HEK293 (cell line): ENCODE measurements at regions not wholly inside any gene's neighbourhood (a gene's known extent, or its start where the extent isn't known, plus 50 kb on each side); places are given as distances from the start of the nearest gene placed in this dataset.

Experiments used
- CTCF ChIA-PET: fragments of 350-600 bp; formaldehyde crosslinking; extraction: SDS; loops from one replicate; lab custom pipeline; 2021; ENCODE audit warnings: antibody characterized with exemption; lab: Yijun Ruan, JAX
- POLR2A ChIA-PET: fragments of 300-600 bp; formaldehyde crosslinking; extraction: SDS; loops from one replicate; lab custom pipeline; 2020; ENCODE audit warnings: antibody characterized with exemption, inconsistent platforms; lab: Yijun Ruan, JAX
- H3K27ac ChIP-seq: fragments of 200-500 bp; sonication (Bioruptor generic); 2 replicates; pipeline ENCODE4 v1.5.1; 2014; ENCODE audit warnings: low read depth, low read length, control low read depth, inconsistent platforms; ENCODE audit errors: extremely low read depth
- H3K36me3 ChIP-seq, 2 experiments: fragments of 200-500 bp in 1 of 2; sonication (Bioruptor generic) in 1 of 2; 1 replicate in 1 of 2; 2 replicates in 1 of 2; pipeline ENCODE4 v1.5.1; 2014 to 2017; ENCODE audit warnings: inconsistent platforms in 2 of 2, low read length in 2 of 2; ENCODE audit not compliant: control insufficient read depth in 2 of 2, insufficient read depth in 1 of 2
- H3K4me1 ChIP-seq: fragments of 200-500 bp; sonication (Bioruptor generic); 2 replicates; pipeline ENCODE4 v1.5.1; 2014; ENCODE audit warnings: mild to moderate bottlenecking, low read length, inconsistent platforms; ENCODE audit not compliant: control insufficient read depth, insufficient read depth
- H3K4me3 ChIP-seq: 2 replicates; pipeline ENCODE4 v1.5.1; 2011; ENCODE audit warnings: low read depth, mild to moderate bottlenecking, control low read depth, low read length, moderate library complexity
- H3K9me3 ChIP-seq: fragments of 200-500 bp; sonication (Bioruptor generic); 2 replicates; pipeline ENCODE4 v1.5.1; 2014; ENCODE audit warnings: low read depth, low read length, inconsistent platforms; ENCODE audit not compliant: control insufficient read depth, insufficient read depth
- OSR2 ChIP-seq: fragments of 450-650 bp; formaldehyde crosslinking; IDR thresholded peaks from 2 replicates; pipeline ENCODE4 v1.5.1; 2016; ENCODE audit warnings: missing biosample characterization, missing genetic modification characterization
- SCRT1 ChIP-seq: fragments of 450-650 bp; formaldehyde crosslinking; IDR thresholded peaks from 2 replicates; pipeline ENCODE4 v1.5.1; 2016; ENCODE audit warnings: missing biosample characterization, missing genetic modification characterization, borderline replicate concordance
- ZFP37 ChIP-seq: fragments of 450-650 bp; formaldehyde crosslinking; IDR thresholded peaks from 2 replicates; pipeline ENCODE4 v1.5.1; 2016; ENCODE audit warnings: missing biosample characterization, missing genetic modification characterization
- ZIC2 ChIP-seq: fragments of 450-650 bp; formaldehyde crosslinking; IDR thresholded peaks from 2 replicates; pipeline ENCODE4 v1.5.1; 2016; ENCODE audit warnings: missing biosample characterization, missing genetic modification characterization
- ZNF146 ChIP-seq: fragments of 450-650 bp; formaldehyde crosslinking; IDR thresholded peaks from 2 replicates; pipeline ENCODE4 v1.5.1; 2016; ENCODE audit warnings: missing biosample characterization, missing genetic modification characterization
- ZNF266 ChIP-seq: fragments of 450-650 bp; formaldehyde crosslinking; IDR thresholded peaks from 2 replicates; pipeline ENCODE4 v1.5.1; 2016; ENCODE audit warnings: missing biosample characterization, missing genetic modification characterization, low read depth
- ZNF37A ChIP-seq: fragments of 450-650 bp; IDR thresholded peaks from 2 replicates; pipeline ENCODE4 v1.5.1; 2018; ENCODE audit warnings: missing biosample characterization, missing genetic modification characterization
- ZNF521 ChIP-seq: fragments of 450-650 bp; formaldehyde crosslinking; IDR thresholded peaks from 2 replicates; pipeline ENCODE4 v1.5.1; 2017; ENCODE audit warnings: missing biosample characterization, mild to moderate bottlenecking, missing genetic modification characterization
- ZNF600 ChIP-seq: fragments of 450-650 bp; formaldehyde crosslinking; IDR thresholded peaks from 2 replicates; pipeline ENCODE4 v1.5.1; 2016; ENCODE audit warnings: missing biosample characterization, missing genetic modification characterization
- ZNF660 ChIP-seq: fragments of 450-650 bp; IDR thresholded peaks from 2 replicates; pipeline ENCODE4 v1.5.1; 2018; ENCODE audit warnings: missing biosample characterization, mild to moderate bottlenecking, missing genetic modification characterization
- ZNF670 ChIP-seq: fragments of 450-650 bp; formaldehyde crosslinking; IDR thresholded peaks from 2 replicates; pipeline ENCODE4 v1.5.1; 2016; ENCODE audit warnings: missing biosample characterization, missing genetic modification characterization, low read depth
- ZNF76 ChIP-seq: fragments of 450-650 bp; formaldehyde crosslinking; IDR thresholded peaks from 2 replicates; pipeline ENCODE4; 2016; ENCODE audit warnings: low read depth, missing biosample characterization, missing genetic modification characterization, borderline replicate concordance
- ZNF785 ChIP-seq: fragments of 450-650 bp; formaldehyde crosslinking; IDR thresholded peaks from 2 replicates; pipeline ENCODE4 v1.5.1; 2016; ENCODE audit warnings: missing biosample characterization, missing genetic modification characterization
- TF ChIP-seq, protein P1 (sequence below): fragments of 450-650 bp; formaldehyde crosslinking; conservative IDR thresholded peaks from 2 replicates; pipeline ENCODE4 v1.5.1; 2016; ENCODE audit warnings: low read depth, missing biosample characterization, missing genetic modification characterization
- TF ChIP-seq, protein P2 (sequence below): fragments of 450-650 bp; formaldehyde crosslinking; optimal IDR thresholded peaks from 2 replicates; pipeline ENCODE3; 2016; ENCODE audit warnings: missing biosample characterization, mild to moderate bottlenecking, missing genetic modification characterization
- TF ChIP-seq, protein P3 (sequence below): fragments of 450-650 bp; formaldehyde crosslinking; IDR thresholded peaks from 2 replicates; pipeline ENCODE4 v1.5.1; 2017; ENCODE audit warnings: missing biosample characterization, missing genetic modification characterization
- TF ChIP-seq, protein P4 (sequence below): fragments of 450-650 bp; formaldehyde crosslinking; IDR thresholded peaks from 2 replicates; pipeline ENCODE4 v1.5.1; 2017; ENCODE audit warnings: missing biosample characterization, missing genetic modification characterization
- TF ChIP-seq, protein P5 (sequence below): fragments of 450-650 bp; formaldehyde crosslinking; IDR thresholded peaks from 2 replicates; pipeline ENCODE4 v1.5.1; 2017; ENCODE audit warnings: missing biosample characterization, mild to moderate bottlenecking, missing genetic modification characterization, moderate library complexity
- TF ChIP-seq, protein P6 (sequence below): fragments of 450-650 bp; formaldehyde crosslinking; IDR thresholded peaks from 2 replicates; pipeline ENCODE4 v1.5.1; 2016; ENCODE audit warnings: missing biosample characterization, missing genetic modification characterization
- TF ChIP-seq, protein P7 (sequence below): fragments of 450-650 bp; formaldehyde crosslinking; IDR thresholded peaks from 2 replicates; pipeline ENCODE4 v1.5.1; 2016; ENCODE audit warnings: missing biosample characterization, missing genetic modification characterization

DNA sequence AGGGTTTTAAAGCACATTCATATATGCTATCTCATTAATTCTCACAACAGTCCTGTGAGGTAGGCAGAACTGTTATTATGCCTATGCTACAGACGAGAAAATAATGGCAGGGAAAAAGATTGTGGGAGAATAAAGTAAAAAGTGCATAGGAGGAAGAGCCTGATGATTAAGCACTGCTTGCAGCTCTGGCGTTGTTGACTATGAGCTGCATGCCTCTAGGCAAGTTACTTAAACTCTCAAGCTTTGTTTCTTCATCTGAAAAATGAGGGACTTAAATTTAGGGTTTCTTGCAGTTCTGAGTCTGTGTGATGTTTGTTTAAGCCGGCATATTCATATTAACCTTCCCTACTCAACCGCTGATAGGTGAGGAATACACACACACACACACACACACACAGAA is 51.6 kb upstream of the RAPH1 start:
- Histone ChIP-seq H3K9me3 (no peaks in the 10 kb centered on the region), H3K36me3 (no peaks in the 10 kb centered on the region), H3K4me3 (no peak overlapping the region), H3K27ac (no peak overlapping the region), H3K4me1 (0 out of 2 replicates have a peak, but pooled peaks cover 7% of the 10 kb centered on the region)
- TF ChIP-seq ZNF146 (tag by site-specific recombination) (no peak), ZNF521 (no peak)
- TF ChIP-seq, protein P1, sequence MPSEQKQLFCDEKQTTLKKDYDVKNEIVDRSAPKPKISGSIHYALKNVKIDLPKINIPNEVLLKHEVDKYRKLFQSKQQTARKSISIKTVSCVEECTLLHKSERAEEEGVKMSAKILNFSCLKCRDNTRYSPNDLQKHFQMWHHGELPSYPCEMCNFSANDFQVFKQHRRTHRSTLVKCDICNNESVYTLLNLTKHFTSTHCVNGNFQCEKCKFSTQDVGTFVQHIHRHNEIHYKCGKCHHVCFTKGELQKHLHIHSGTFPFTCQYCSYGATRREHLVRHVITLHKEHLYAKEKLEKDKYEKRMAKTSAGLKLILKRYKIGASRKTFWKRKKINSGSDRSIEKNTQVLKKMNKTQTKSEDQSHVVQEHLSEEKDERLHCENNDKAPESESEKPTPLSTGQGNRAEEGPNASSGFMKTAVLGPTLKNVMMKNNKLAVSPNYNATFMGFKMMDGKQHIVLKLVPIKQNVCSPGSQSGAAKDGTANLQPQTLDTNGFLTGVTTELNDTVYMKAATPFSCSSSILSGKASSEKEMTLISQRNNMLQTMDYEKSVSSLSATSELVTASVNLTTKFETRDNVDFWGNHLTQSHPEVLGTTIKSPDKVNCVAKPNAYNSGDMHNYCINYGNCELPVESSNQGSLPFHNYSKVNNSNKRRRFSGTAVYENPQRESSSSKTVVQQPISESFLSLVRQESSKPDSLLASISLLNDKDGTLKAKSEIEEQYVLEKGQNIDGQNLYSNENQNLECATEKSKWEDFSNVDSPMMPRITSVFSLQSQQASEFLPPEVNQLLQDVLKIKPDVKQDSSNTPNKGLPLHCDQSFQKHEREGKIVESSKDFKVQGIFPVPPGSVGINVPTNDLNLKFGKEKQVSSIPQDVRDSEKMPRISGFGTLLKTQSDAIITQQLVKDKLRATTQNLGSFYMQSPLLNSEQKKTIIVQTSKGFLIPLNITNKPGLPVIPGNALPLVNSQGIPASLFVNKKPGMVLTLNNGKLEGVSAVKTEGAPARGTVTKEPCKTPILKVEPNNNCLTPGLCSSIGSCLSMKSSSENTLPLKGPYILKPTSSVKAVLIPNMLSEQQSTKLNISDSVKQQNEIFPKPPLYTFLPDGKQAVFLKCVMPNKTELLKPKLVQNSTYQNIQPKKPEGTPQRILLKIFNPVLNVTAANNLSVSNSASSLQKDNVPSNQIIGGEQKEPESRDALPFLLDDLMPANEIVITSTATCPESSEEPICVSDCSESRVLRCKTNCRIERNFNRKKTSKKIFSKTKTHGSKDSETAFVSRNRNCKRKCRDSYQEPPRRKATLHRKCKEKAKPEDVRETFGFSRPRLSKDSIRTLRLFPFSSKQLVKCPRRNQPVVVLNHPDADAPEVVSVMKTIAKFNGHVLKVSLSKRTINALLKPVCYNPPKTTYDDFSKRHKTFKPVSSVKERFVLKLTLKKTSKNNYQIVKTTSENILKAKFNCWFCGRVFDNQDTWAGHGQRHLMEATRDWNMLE = no peak
- POLR2A ChIA-PET = no interaction called here
- CTCF ChIA-PET = no interaction called here

DNA sequence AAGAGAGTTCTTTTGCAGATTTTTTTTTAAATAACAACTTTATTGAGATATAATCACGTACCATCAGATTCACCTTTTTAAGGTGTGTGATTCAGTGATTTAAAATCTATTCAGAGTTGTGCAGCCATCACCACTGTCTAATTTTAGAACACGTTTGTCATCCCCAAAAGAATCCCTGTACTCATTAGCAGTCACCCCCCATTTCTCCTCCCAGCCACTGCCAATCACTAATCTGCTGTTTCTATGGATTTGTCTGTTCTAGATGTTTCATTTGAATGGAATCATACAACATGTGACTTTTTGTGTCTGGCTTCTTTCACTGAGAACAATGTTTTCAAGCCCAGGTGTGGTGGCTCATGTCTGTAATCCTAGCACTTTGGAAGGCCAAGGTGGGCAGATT is 55.4 kb upstream of the RAPH1 start:
- Histone ChIP-seq H3K9me3 (no peaks in the 10 kb centered on the region), H3K4me3 (no peak overlapping the region), H3K27ac (no peak overlapping the region), H3K4me1 (no peaks in the 10 kb centered on the region)
- CTCF ChIA-PET = no interaction called here
- TF ChIP-seq OSR2 (no peak), SCRT1 (tag by site-specific recombination) (no peak), ZNF660 (tag by site-specific recombination) (no peak), ZFP37 (no peak), ZNF670 (tag by site-specific recombination) (no peak), ZNF76 (no peak), ZNF785 (tag by site-specific recombination) (no peak), ZNF600 (tag by site-specific recombination) (no peak), ZNF37A (tag by site-specific recombination) (no peak), ZNF521 (no peak), ZNF266 (tag by site-specific recombination) (no peak), ZIC2 (tag by site-specific recombination) (no peak)
- TF ChIP-seq, protein P2, sequence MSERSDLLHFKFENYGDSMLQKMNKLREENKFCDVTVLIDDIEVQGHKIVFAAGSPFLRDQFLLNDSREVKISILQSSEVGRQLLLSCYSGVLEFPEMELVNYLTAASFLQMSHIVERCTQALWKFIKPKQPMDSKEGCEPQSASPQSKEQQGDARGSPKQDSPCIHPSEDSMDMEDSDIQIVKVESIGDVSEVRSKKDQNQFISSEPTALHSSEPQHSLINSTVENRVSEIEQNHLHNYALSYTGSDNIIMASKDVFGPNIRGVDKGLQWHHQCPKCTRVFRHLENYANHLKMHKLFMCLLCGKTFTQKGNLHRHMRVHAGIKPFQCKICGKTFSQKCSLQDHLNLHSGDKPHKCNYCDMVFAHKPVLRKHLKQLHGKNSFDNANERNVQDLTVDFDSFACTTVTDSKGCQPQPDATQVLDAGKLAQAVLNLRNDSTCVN = no peak
- TF ChIP-seq, protein P3, sequence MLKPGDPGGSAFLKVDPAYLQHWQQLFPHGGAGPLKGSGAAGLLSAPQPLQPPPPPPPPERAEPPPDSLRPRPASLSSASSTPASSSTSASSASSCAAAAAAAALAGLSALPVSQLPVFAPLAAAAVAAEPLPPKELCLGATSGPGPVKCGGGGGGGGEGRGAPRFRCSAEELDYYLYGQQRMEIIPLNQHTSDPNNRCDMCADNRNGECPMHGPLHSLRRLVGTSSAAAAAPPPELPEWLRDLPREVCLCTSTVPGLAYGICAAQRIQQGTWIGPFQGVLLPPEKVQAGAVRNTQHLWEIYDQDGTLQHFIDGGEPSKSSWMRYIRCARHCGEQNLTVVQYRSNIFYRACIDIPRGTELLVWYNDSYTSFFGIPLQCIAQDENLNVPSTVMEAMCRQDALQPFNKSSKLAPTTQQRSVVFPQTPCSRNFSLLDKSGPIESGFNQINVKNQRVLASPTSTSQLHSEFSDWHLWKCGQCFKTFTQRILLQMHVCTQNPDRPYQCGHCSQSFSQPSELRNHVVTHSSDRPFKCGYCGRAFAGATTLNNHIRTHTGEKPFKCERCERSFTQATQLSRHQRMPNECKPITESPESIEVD = no peak
- TF ChIP-seq, protein P4, sequence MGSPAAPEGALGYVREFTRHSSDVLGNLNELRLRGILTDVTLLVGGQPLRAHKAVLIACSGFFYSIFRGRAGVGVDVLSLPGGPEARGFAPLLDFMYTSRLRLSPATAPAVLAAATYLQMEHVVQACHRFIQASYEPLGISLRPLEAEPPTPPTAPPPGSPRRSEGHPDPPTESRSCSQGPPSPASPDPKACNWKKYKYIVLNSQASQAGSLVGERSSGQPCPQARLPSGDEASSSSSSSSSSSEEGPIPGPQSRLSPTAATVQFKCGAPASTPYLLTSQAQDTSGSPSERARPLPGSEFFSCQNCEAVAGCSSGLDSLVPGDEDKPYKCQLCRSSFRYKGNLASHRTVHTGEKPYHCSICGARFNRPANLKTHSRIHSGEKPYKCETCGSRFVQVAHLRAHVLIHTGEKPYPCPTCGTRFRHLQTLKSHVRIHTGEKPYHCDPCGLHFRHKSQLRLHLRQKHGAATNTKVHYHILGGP = no peak
- TF ChIP-seq, protein P5, sequence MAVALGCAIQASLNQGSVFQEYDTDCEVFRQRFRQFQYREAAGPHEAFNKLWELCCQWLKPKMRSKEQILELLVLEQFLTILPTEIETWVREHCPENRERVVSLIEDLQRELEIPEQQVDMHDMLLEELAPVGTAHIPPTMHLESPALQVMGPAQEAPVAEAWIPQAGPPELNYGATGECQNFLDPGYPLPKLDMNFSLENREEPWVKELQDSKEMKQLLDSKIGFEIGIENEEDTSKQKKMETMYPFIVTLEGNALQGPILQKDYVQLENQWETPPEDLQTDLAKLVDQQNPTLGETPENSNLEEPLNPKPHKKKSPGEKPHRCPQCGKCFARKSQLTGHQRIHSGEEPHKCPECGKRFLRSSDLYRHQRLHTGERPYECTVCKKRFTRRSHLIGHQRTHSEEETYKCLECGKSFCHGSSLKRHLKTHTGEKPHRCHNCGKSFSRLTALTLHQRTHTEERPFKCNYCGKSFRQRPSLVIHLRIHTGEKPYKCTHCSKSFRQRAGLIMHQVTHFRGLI (tag by site-specific recombination) = no peak
- TF ChIP-seq, protein P6, sequence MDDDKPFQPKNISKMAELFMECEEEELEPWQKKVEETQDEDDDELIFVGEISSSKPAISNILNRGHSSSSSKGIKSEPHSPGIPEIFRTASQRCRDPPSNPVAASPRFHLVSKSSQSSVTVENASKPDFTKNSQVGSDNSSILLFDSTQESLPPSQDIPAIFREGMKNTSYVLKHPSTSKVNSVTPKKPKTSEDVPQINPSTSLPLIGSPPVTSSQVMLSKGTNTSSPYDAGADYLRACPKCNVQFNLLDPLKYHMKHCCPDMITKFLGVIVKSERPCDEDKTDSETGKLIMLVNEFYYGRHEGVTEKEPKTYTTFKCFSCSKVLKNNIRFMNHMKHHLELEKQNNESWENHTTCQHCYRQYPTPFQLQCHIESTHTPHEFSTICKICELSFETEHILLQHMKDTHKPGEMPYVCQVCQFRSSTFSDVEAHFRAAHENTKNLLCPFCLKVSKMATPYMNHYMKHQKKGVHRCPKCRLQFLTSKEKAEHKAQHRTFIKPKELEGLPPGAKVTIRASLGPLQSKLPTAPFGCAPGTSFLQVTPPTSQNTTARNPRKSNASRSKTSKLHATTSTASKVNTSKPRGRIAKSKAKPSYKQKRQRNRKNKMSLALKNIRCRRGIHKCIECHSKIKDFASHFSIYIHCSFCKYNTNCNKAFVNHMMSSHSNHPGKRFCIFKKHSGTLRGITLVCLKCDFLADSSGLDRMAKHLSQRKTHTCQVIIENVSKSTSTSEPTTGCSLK (tag by site-specific recombination) = no peak
- TF ChIP-seq, protein P7, sequence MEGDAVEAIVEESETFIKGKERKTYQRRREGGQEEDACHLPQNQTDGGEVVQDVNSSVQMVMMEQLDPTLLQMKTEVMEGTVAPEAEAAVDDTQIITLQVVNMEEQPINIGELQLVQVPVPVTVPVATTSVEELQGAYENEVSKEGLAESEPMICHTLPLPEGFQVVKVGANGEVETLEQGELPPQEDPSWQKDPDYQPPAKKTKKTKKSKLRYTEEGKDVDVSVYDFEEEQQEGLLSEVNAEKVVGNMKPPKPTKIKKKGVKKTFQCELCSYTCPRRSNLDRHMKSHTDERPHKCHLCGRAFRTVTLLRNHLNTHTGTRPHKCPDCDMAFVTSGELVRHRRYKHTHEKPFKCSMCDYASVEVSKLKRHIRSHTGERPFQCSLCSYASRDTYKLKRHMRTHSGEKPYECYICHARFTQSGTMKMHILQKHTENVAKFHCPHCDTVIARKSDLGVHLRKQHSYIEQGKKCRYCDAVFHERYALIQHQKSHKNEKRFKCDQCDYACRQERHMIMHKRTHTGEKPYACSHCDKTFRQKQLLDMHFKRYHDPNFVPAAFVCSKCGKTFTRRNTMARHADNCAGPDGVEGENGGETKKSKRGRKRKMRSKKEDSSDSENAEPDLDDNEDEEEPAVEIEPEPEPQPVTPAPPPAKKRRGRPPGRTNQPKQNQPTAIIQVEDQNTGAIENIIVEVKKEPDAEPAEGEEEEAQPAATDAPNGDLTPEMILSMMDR (tag by site-specific recombination) = no peak
- TF ChIP-seq, all 188 proteins: peak for 0
- POLR2A ChIA-PET = no interaction called here
- no peaks in the 10 kb centered on the region for H3K36me3 ChIP-seq
